ENCODE measurements at regions not wholly inside any gene's neighbourhood (a gene's known extent, or its start where the extent isn't known, plus 50 kb on each side); places are given as distances from the start of the nearest gene placed in this dataset.

- intact Hi-C loops (cut with DNase I; ENCODE audit: low total_unique reads): no loop called here
- TF ChIP-seq POLR2A (IDR thresholded peaks at IDR 0.05) (no peak), CTCF (IDR thresholded peaks at IDR 0.05) (no peak)
- no peak for DNase-seq (ENCODE audit: low spot score in 2 of 2)
- H3K4me3 ChIP-seq (ENCODE audit: low read depth, poor library complexity, severe bottlenecking): no peak overlapping the region
Observed at GRCh38 chr3:59595830-59596229, 546.0 kb upstream of the CFAP20DC start.

GRCh38 chr3:59593380-59593779, 543.6 kb upstream of the CFAP20DC start:
- no peak overlapping the region for H3K4me3 ChIP-seq (ENCODE audit: low read depth, poor library complexity, severe bottlenecking)
- intact Hi-C loops (cut with DNase I; ENCODE audit: low total_unique reads): no loop called here
- no peak for DNase-seq (ENCODE audit: low spot score in 2 of 2)
- TF ChIP-seq POLR2A (IDR thresholded peaks at IDR 0.05): no peak
- no peak for TF ChIP-seq CTCF (IDR thresholded peaks at IDR 0.05)

- no peak overlapping the region for H3K4me3 ChIP-seq (ENCODE audit: low read depth, poor library complexity, severe bottlenecking)
- DNase-seq (ENCODE audit: low spot score in 2 of 2): no peak
- no peak for TF ChIP-seq CTCF (IDR thresholded peaks at IDR 0.05)
- no peak for TF ChIP-seq POLR2A (IDR thresholded peaks at IDR 0.05)
- 48 to 78% methylated on average over 2 of the region's 2 CpGs for WGBS, 2 donors
- intact Hi-C loops (cut with DNase I; ENCODE audit: low total_unique reads): no loop called here
Observed at GRCh38 chr3:59580996-59581395, 531.2 kb upstream of the CFAP20DC start.

- no peak for DNase-seq (ENCODE audit: low spot score in 2 of 2)
- TF ChIP-seq POLR2A (IDR thresholded peaks at IDR 0.05) (no peak), CTCF (IDR thresholded peaks at IDR 0.05) (no peak)
- no peak overlapping the region for H3K4me3 ChIP-seq (ENCODE audit: low read depth, poor library complexity, severe bottlenecking)
- intact Hi-C loops (cut with DNase I; ENCODE audit: low total_unique reads): no loop called here
- 76 to 85% methylated on average over 3 of the region's 3 CpGs for WGBS, 2 donors
Observed at GRCh38 chr3:59580499-59580898, 530.7 kb upstream of the CFAP20DC start.

- TF ChIP-seq POLR2A (IDR thresholded peaks at IDR 0.05): no peak
- no peak for TF ChIP-seq CTCF (IDR thresholded peaks at IDR 0.05)
- DNase-seq (ENCODE audit: low spot score in 2 of 2): no peak
- WGBS, 2 donors: 31 to 37% methylated on average over 1 of the region's 1 CpG
- intact Hi-C loops (cut with DNase I; ENCODE audit: low total_unique reads): loop anchor here (10.0 kb wide), 2 partner anchors 287 to 1807 kb away; no protein-coding TSS in a partner anchor
- no peak overlapping the region for H3K4me3 ChIP-seq (ENCODE audit: low read depth, poor library complexity, severe bottlenecking)
Observed at GRCh38 chr3:59578129-59578528, 528.3 kb upstream of the CFAP20DC start.

- intact Hi-C loops (cut with DNase I; ENCODE audit: low total_unique reads): loop anchor here (10.0 kb wide), 2 partner anchors 288 to 1808 kb away; no protein-coding TSS in a partner anchor
- 55 to 81% methylated on average over 3 of the region's 3 CpGs for WGBS, 2 donors
- no peak for TF ChIP-seq POLR2A (IDR thresholded peaks at IDR 0.05)
- no peak for TF ChIP-seq CTCF (IDR thresholded peaks at IDR 0.05)
- no peak overlapping the region for H3K4me3 ChIP-seq (ENCODE audit: low read depth, poor library complexity, severe bottlenecking)
- DNase-seq (ENCODE audit: low spot score in 2 of 2): no peak
Observed at GRCh38 chr3:59576606-59577005, 526.8 kb upstream of the CFAP20DC start.

All from lower leg skin (tissue), 4 donors.